GM23248 (cell line): ENCODE measurements at regions not wholly inside any gene's neighbourhood (a gene's known extent, or its start where the extent isn't known, plus 50 kb on each side); places are given as distances from the start of the nearest gene placed in this dataset.
"Not testable (repeated sequence)": the region's sequence is repeated elsewhere in the genome, so short reads cannot be mapped to it uniquely, and the experiment has no call there.

Source experiments
- DNase-seq: peaks from one replicate; pipeline ENCODE4 v3.0.0-alpha.2; 2015
- H2AFZ ChIP-seq: fragments of 200-600 bp; sonication (generic); 2 replicates; pipeline ENCODE4 v1.6.1; 2016; ENCODE audit warnings: antibody characterized with exemption
- H3F3A ChIP-seq: fragments of 200-600 bp; sonication (generic); 2 replicates; pipeline ENCODE4 v1.6.1; 2016; ENCODE audit warnings: mild to moderate bottlenecking, antibody characterized with exemption, mixed run types; ENCODE audit not compliant: insufficient read depth
- H3K27ac ChIP-seq: fragments of 200-600 bp; sonication (generic); 2 replicates; pipeline ENCODE4 v1.5.1; 2016; ENCODE audit warnings: mild to moderate bottlenecking
- H3K27me3 ChIP-seq: fragments of 200-600 bp; sonication (generic); replicated peaks from 2 replicates; pipeline ENCODE4 v1.6.1; 2016; ENCODE audit warnings: mild to moderate bottlenecking; ENCODE audit not compliant: insufficient read depth
- H3K36me3 ChIP-seq: fragments of 200-600 bp; sonication (generic); 2 replicates; pipeline ENCODE4 v1.6.1; 2016; ENCODE audit warnings: low read depth, mild to moderate bottlenecking
- H3K4me1 ChIP-seq: fragments of 200-600 bp; sonication (generic); 2 replicates; pipeline ENCODE4 v1.6.1; 2016; ENCODE audit warnings: mild to moderate bottlenecking; ENCODE audit not compliant: insufficient read depth
- H3K4me2 ChIP-seq: fragments of 200-600 bp; sonication (generic); one replicate; pipeline ENCODE4 v1.6.1; 2016; ENCODE audit warnings: mild to moderate bottlenecking; ENCODE audit not compliant: unreplicated experiment
- H3K4me3 ChIP-seq: fragments of 200-600 bp; sonication (generic); 2 replicates; pipeline ENCODE4 v1.5.1; 2016; ENCODE audit warnings: mild to moderate bottlenecking
- H3K79me2 ChIP-seq: fragments of 200-600 bp; sonication (generic); 2 replicates; pipeline ENCODE4 v1.6.1; 2016; ENCODE audit warnings: mild to moderate bottlenecking; ENCODE audit not compliant: insufficient read depth
- H3K9ac ChIP-seq: fragments of 200-600 bp; sonication (generic); 2 replicates; pipeline ENCODE4 v1.6.1; 2016; ENCODE audit warnings: mild to moderate bottlenecking
- H3K9me2 ChIP-seq: fragments of 200-600 bp; sonication (generic); 2 replicates; pipeline ENCODE4 v1.6.1; 2016; ENCODE audit warnings: mixed run types, mild to moderate bottlenecking, moderate library complexity; ENCODE audit not compliant: insufficient read depth
- H3K9me3 ChIP-seq: fragments of 200-600 bp; sonication (generic); one replicate; pipeline ENCODE4 v1.6.1; 2017; ENCODE audit warnings: low read depth
- H4K20me1 ChIP-seq: fragments of 200-600 bp; sonication (generic); 2 replicates; pipeline ENCODE4 v1.6.0; 2016; ENCODE audit not compliant: insufficient read depth
- EZH2 ChIP-seq: fragments of 200-600 bp; sonication (generic); IDR thresholded peaks from 2 replicates; pipeline ENCODE4 v1.6.1; 2018; ENCODE audit warnings: antibody characterized with exemption, mild to moderate bottlenecking; ENCODE audit not compliant: insufficient read depth, poor library complexity, severe bottlenecking
- EZH2phosphoT487 ChIP-seq: fragments of 200-600 bp; sonication (generic); IDR thresholded peaks from 2 replicates; pipeline ENCODE4 v1.6.1; 2018; ENCODE audit warnings: antibody characterized with exemption, moderate library complexity, mild to moderate bottlenecking, low read depth; ENCODE audit not compliant: insufficient read depth
- WGBS, 2 experiments: methylation state at CpG; one replicate each; pipeline ENCODE4 v1.1.6; 2015 to 2017; ENCODE audit warnings: low lambda C conversion rate in 2 of 2, low coverage in 1 of 2; ENCODE audit errors: missing lambda C conversion rate in 2 of 2; 5-methylcytosine and 5-hydroxymethylcytosine counted together
- in situ Hi-C: fragments of 300-500 bp; cut with MboI; formaldehyde crosslinking; loops from 2 replicates; pipeline ENCODE4 v1.15.0; 2020

DNA sequence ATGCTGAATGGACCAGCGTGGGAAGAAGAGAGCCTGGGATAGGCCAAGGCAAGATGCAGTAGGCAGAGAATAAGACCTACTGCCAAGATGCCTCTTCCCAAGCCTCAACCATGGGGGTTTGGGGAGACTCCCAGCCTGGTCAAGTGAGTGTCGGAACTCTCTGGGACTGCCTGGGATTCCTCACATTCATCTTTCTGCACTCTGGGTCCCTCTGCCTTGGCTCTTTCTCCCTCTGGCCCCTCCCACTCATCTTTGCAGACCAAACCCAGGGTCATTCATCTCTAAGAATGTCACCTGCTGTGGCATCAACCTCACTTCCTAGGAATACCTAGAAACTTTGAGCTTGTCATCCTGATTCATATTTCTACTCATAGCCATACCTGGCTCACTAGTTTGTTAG is 211.3 kb upstream of the HNRNPA3 start:
- Histone ChIP-seq H3K27me3 (no peaks in the 10 kb centered on the region), H3K4me2 (no peak overlapping the region), H3K27ac (no peak overlapping the region), H3F3A (0 out of 2 replicates have a peak, but pooled peaks cover 5% of the 10 kb centered on the region), H3K9ac (no peak overlapping the region), H4K20me1 (no peaks in the 10 kb centered on the region), H3K9me2 (no peaks in the 10 kb centered on the region), H3K9me3 (no peaks in the 10 kb centered on the region), H3K79me2 (no peaks in the 10 kb centered on the region), H3K4me3 (no peak overlapping the region), H2AFZ (no peak overlapping the region), H3K36me3 (no peaks in the 10 kb centered on the region), H3K4me1 (0 out of 2 replicates have a peak, but pooled peaks cover 3% of the 10 kb centered on the region)
- in situ Hi-C loops = no loop called here
- 63% methylated on average over 2 of the region's 2 CpGs for WGBS, 2 experiments
- no peak for DNase-seq
- no peak for TF ChIP-seq EZH2phosphoT487
- TF ChIP-seq EZH2 = no peak

DNA sequence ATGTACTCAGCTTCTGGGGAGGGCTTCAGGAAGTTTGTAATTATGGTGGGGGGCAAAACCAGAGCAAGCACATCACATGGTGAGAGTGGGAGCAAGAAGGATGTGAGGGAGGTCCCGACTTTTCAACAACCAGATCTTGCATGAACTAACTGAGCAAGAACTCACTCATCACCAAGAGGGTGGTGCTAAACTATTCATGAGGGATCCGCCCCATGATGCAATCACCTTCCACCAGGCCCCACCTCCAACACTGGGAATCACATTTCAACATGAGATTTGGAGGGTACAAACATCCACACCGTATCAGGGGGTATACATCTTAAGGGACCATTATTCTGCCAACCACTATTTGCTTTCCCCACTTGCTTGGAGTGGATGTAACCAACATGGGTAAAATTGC is 209.6 kb upstream of the HNRNPA3 start:
- no peaks in the 10 kb centered on the region for H3F3A ChIP-seq
- TF ChIP-seq EZH2phosphoT487 (no peak), EZH2 (no peak)
- no peaks in the 10 kb centered on the region for H3K79me2 ChIP-seq
- H3K4me3 ChIP-seq = no peak overlapping the region
- no peak overlapping the region for H3K9ac ChIP-seq
- DNase-seq = no peak
- no peaks in the 10 kb centered on the region for H4K20me1 ChIP-seq
- no peaks in the 10 kb centered on the region for H3K9me2 ChIP-seq
- 59 to 79% methylated on average over 3 of the region's 3 CpGs for WGBS, 2 experiments
- H3K9me3 ChIP-seq = no peaks in the 10 kb centered on the region
- H3K4me2 ChIP-seq = no peak overlapping the region
- in situ Hi-C loops = no loop called here
- no peaks in the 10 kb centered on the region for H3K4me1 ChIP-seq
- no peak overlapping the region for H2AFZ ChIP-seq
- H3K27ac ChIP-seq = no peak overlapping the region
- H3K36me3 ChIP-seq = no peaks in the 10 kb centered on the region
- no peaks in the 10 kb centered on the region for H3K27me3 ChIP-seq

DNA sequence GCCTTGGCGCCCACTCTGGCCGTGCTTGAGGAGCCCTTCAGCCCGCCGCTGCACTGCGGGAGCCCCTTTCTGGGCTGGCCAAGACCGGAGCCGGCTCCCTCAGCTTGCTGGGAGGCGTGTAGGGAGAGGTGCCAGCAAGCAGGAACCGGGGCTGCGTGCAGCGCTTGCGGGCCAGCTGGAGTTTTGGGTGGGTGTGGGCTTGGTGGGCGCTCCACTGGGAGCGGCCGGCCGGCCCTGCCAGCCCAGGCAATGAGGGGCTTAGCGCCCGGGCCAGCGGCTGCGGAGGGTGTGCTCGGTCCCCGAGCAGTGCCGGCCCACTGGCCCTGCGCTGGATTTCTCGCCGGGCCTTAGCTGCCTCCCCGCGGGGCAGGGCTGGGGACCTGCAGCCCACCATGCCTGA is 204.9 kb upstream of the HNRNPA3 start:
- H3K27ac ChIP-seq, DNase-seq, H3K36me3 ChIP-seq, H3K4me3 ChIP-seq, H4K20me1 ChIP-seq, H3K79me2 ChIP-seq, H2AFZ ChIP-seq, H3K9me3 ChIP-seq, H3K4me1 ChIP-seq, H3F3A ChIP-seq, H3K4me2 ChIP-seq, H3K9ac ChIP-seq, H3K27me3 ChIP-seq, in situ Hi-C loops, H3K9me2 ChIP-seq: not testable (repeated sequence)
- WGBS, 2 experiments = 85 to 88% methylated on average over 23 to 28 of the region's 28 CpGs

DNA sequence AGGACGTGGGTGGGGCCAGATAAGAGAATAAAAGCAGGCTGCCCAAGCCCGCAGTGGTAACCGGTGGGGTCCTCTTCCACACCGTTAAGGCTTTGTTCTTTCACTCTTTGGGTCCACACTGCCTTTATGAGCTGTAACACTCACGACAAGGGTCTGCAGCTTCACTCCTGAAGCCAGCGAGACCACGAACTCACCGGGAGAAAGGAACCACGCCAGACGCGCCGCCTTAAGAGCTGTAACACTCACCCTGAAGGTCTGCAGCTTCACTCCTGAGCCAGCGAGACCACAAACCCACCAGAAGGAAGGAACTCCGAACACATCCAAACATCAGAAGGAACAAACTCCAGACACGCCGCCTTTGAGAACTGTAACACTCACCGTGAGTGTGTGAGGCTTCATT is 203.9 kb upstream of the HNRNPA3 start:
- H3K4me3 ChIP-seq, H3K4me1 ChIP-seq, H4K20me1 ChIP-seq, H3K9me3 ChIP-seq, DNase-seq, H3K9ac ChIP-seq, H3K4me2 ChIP-seq, H3K9me2 ChIP-seq, in situ Hi-C loops, H3K27ac ChIP-seq, H3F3A ChIP-seq, H2AFZ ChIP-seq, H3K36me3 ChIP-seq, H3K27me3 ChIP-seq, H3K79me2 ChIP-seq: not testable (repeated sequence)
- WGBS, 2 experiments = 74 to 78% methylated on average over 16 to 17 of the region's 17 CpGs

DNA sequence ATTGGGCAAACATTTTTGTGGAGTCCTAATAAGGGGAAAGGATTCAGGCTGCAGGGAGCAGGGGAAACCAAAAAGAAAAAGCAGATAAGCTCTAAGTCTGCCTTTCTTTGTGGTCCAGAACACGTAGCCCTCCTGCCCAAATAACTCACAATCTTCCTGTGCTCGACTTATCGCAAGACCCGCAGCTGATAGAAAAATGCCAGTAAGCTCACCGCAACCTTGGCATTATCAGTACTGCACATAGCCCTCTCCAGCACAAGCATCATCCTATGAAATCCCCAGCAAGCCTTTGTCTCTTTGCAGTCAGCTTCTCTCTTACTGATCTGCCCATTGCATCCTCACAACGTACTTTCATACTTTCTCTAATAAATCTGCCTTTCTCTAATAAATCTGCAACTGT is 202.4 kb upstream of the HNRNPA3 start:
- no peak overlapping the region for H3K4me2 ChIP-seq
- no peaks in the 10 kb centered on the region for H3F3A ChIP-seq
- no peaks in the 10 kb centered on the region for H3K4me1 ChIP-seq
- no peak overlapping the region for H3K27ac ChIP-seq
- H3K79me2 ChIP-seq = no peaks in the 10 kb centered on the region
- no peak overlapping the region for H3K9ac ChIP-seq
- no peak overlapping the region for H2AFZ ChIP-seq
- in situ Hi-C loops = no loop called here
- H4K20me1 ChIP-seq = no peaks in the 10 kb centered on the region
- H3K36me3 ChIP-seq = no peaks in the 10 kb centered on the region
- no peaks in the 10 kb centered on the region for H3K9me3 ChIP-seq
- no peaks in the 10 kb centered on the region for H3K9me2 ChIP-seq
- TF ChIP-seq EZH2 = no peak
- no peak for TF ChIP-seq EZH2phosphoT487
- no peaks in the 10 kb centered on the region for H3K27me3 ChIP-seq
- no peak for DNase-seq
- no peak overlapping the region for H3K4me3 ChIP-seq
- 63 to 71% methylated on average over 6 of the region's 6 CpGs for WGBS, 2 experiments
